ENCODE measurements at regions not wholly inside any gene's neighbourhood (a gene's known extent, or its start where the extent isn't known, plus 50 kb on each side); places are given as distances from the start of the nearest gene placed in this dataset.

- no peaks in the 10 kb centered on the region for H3K36me3 ChIP-seq (ENCODE audit: control insufficient read depth in 2 of 2, extremely low read depth in 1 of 2, insufficient read depth in 2 of 2, low read length in 2 of 2)
- no peak overlapping the region for H3K27ac ChIP-seq (ENCODE audit: insufficient read depth, low read depth, low read length)
- H2AFZ ChIP-seq (ENCODE audit: low read depth, low read length): no peak overlapping the region
- H3K9me3 ChIP-seq (replicated peaks; ENCODE audit: control insufficient read depth, insufficient read depth, low read length): no peaks in the 10 kb centered on the region
- H3K4me2 ChIP-seq (ENCODE audit: insufficient read depth, low read length): no peak overlapping the region
- POLR2A ChIA-PET: no interaction called here
- DNase-seq (ENCODE audit: low read depth, low spot score) (no peak), FAIRE-seq (no peak)
- dilution Hi-C loops (cut with MboI; ENCODE audit: extremely low pct_ligation_motif_present, low sequenced_read_pairs) (no loop called here), intact Hi-C loops (cut with micrococcal nuclease) (no loop called here)
- H3K27me3 ChIP-seq (ENCODE audit: control insufficient read depth in 2 of 2, insufficient read depth in 2 of 2, low read length in 2 of 2): no peaks in the 10 kb centered on the region
- no peak overlapping the region for H3K9ac ChIP-seq (replicated peaks; ENCODE audit: extremely low read depth, insufficient read depth, low read length)
- no peaks in the 10 kb centered on the region for H3K79me2 ChIP-seq (ENCODE audit: control insufficient read depth, insufficient read depth, low read length)
- H4K20me1 ChIP-seq (replicated peaks; ENCODE audit: control insufficient read depth, extremely low read depth, insufficient read depth, low read length): no peaks in the 10 kb centered on the region
- no peaks in the 10 kb centered on the region for H3K4me1 ChIP-seq (ENCODE audit: control insufficient read depth, extremely low read depth, insufficient read depth, low read length)
- CTCF ChIA-PET: no interaction called here
- BruUV-seq (replicated peaks): no TSS peak
- H3K4me3 ChIP-seq (replicated peaks in 1 of 3; ENCODE audit: insufficient read depth in 1 of 3, low read depth in 1 of 3, low read length in 3 of 3): no peak overlapping the region
- no peaks in the 10 kb centered on the region for H3K9me1 ChIP-seq (replicated peaks; ENCODE audit: control insufficient read depth, extremely low read depth, insufficient read depth, low read length)
- no peak for TF ChIP-seq FOS (IDR thresholded peaks at IDR 0.05; ENCODE audit: borderline replicate concordance, insufficient read depth, low read length)
- TF ChIP-seq, protein P1, sequence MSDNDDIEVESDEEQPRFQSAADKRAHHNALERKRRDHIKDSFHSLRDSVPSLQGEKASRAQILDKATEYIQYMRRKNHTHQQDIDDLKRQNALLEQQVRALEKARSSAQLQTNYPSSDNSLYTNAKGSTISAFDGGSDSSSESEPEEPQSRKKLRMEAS (IDR thresholded peaks at IDR 0.05; ENCODE audit: insufficient read depth, insufficient read length): no peak
- no peak for TF ChIP-seq POLR2A (IDR thresholded peaks at IDR 0.05; ENCODE audit: low read depth, low read length)
- TF ChIP-seq GATA2 (IDR thresholded peaks at IDR 0.05; ENCODE audit: insufficient read depth, insufficient read length, low read depth, low read length): no peak
- no peak for TF ChIP-seq EZH2 (IDR thresholded peaks at IDR 0.05; ENCODE audit: borderline replicate concordance, low read depth, low read length, severe bottlenecking)
Observed at GRCh38 chr1:232368821-232369321, 261.1 kb downstream of the SIPA1L2 start.

DNA sequence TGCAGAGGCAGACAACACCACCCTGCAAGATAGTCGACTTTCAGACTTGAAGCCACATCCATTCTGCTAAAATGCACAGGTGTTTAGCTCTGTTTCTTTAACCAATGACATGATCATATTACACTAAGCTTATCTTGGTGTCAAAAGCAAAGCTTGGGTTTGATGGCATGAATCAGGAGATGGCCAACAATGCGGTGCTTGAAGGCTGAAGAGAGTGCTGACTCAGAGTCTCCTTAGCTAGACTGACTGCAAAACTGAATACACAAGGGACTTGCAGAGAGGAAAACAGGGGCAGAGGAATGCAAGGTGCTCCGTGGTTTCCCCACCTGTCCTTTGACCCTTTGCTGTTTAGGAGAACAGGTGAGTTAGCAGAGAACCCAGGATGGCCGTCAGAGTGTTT lies 262.6 kb downstream of the SIPA1L2 start:
- BruUV-seq (replicated peaks): no TSS peak
- Histone ChIP-seq H3K79me2 (ENCODE audit: control insufficient read depth, insufficient read depth, low read length) (no peaks in the 10 kb centered on the region), H3K36me3 (ENCODE audit: control insufficient read depth in 2 of 2, extremely low read depth in 1 of 2, insufficient read depth in 2 of 2, low read length in 2 of 2) (no peaks in the 10 kb centered on the region), H3K9me1 (replicated peaks; ENCODE audit: control insufficient read depth, extremely low read depth, insufficient read depth, low read length) (no peaks in the 10 kb centered on the region), H3K9me3 (replicated peaks; ENCODE audit: control insufficient read depth, insufficient read depth, low read length) (no peaks in the 10 kb centered on the region), H4K20me1 (replicated peaks; ENCODE audit: control insufficient read depth, extremely low read depth, insufficient read depth, low read length) (no peaks in the 10 kb centered on the region), H2AFZ (ENCODE audit: low read depth, low read length) (no peak overlapping the region), H3K4me1 (ENCODE audit: control insufficient read depth, extremely low read depth, insufficient read depth, low read length) (no peaks in the 10 kb centered on the region), H3K4me3 (replicated peaks in 1 of 3; ENCODE audit: insufficient read depth in 1 of 3, low read depth in 1 of 3, low read length in 3 of 3) (no peak overlapping the region), H3K27me3 (ENCODE audit: control insufficient read depth in 2 of 2, insufficient read depth in 2 of 2, low read length in 2 of 2) (peaks cover 0 to 2% of the 10 kb centered on the region in 2 experiments), H3K27ac (ENCODE audit: insufficient read depth, low read depth, low read length) (no peak overlapping the region), H3K9ac (replicated peaks; ENCODE audit: extremely low read depth, insufficient read depth, low read length) (no peak overlapping the region), H3K4me2 (ENCODE audit: insufficient read depth, low read length) (no peak overlapping the region)
- ChIA-PET POLR2A (no interaction called here), CTCF (interaction anchor here (0.9 to 1.0 kb wide), 2 partner anchors 12 to 21 kb away, joined by 3 read pairs; no protein-coding TSS in a partner anchor)
- intact Hi-C loops (cut with micrococcal nuclease): no loop called here
- DNase-seq (ENCODE audit: low read depth, low spot score) (no peak), FAIRE-seq (no peak)
- no peak for TF ChIP-seq FOS (IDR thresholded peaks at IDR 0.05; ENCODE audit: borderline replicate concordance, insufficient read depth, low read length)
- no peak for TF ChIP-seq GATA2 (IDR thresholded peaks at IDR 0.05; ENCODE audit: insufficient read depth, insufficient read length, low read depth, low read length)
- no peak for TF ChIP-seq POLR2A (IDR thresholded peaks at IDR 0.05; ENCODE audit: low read depth, low read length)
- no peak for TF ChIP-seq JUN (IDR thresholded peaks at IDR 0.05; ENCODE audit: borderline replicate concordance, insufficient read depth, insufficient read length, low read depth)
- TF ChIP-seq, protein P1 (IDR thresholded peaks at IDR 0.05; ENCODE audit: insufficient read depth, insufficient read length): no peak
- TF ChIP-seq POLR2AphosphoS5 (IDR thresholded peaks at IDR 0.05; ENCODE audit: insufficient read depth, low read depth, low read length): no peak
- TF ChIP-seq EZH2 (IDR thresholded peaks at IDR 0.05; ENCODE audit: borderline replicate concordance, low read depth, low read length, severe bottlenecking): no peak
- TF ChIP-seq MYC (IDR thresholded peaks at IDR 0.05; ENCODE audit: low read depth, low read length): no peak
- TF ChIP-seq, protein P2, sequence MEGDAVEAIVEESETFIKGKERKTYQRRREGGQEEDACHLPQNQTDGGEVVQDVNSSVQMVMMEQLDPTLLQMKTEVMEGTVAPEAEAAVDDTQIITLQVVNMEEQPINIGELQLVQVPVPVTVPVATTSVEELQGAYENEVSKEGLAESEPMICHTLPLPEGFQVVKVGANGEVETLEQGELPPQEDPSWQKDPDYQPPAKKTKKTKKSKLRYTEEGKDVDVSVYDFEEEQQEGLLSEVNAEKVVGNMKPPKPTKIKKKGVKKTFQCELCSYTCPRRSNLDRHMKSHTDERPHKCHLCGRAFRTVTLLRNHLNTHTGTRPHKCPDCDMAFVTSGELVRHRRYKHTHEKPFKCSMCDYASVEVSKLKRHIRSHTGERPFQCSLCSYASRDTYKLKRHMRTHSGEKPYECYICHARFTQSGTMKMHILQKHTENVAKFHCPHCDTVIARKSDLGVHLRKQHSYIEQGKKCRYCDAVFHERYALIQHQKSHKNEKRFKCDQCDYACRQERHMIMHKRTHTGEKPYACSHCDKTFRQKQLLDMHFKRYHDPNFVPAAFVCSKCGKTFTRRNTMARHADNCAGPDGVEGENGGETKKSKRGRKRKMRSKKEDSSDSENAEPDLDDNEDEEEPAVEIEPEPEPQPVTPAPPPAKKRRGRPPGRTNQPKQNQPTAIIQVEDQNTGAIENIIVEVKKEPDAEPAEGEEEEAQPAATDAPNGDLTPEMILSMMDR (IDR thresholded peaks at IDR 0.05; ENCODE audit: extremely low read depth in 1 of 2, insufficient read depth in 1 of 2, low read depth in 1 of 2, low read length in 2 of 2): no peak
- dilution Hi-C loops (cut with MboI; ENCODE audit: extremely low pct_ligation_motif_present, low sequenced_read_pairs): no loop called here

Measured in endothelial cell of umbilical vein (primary cell).